Right atrium auricular region (tissue), 2 donors: ENCODE measurements at regions not wholly inside any gene's neighbourhood (a gene's known extent, or its start where the extent isn't known, plus 50 kb on each side); places are given as distances from the start of the nearest gene placed in this dataset.

Source experiments
- DNase-seq: peaks from one replicate; pipeline ENCODE4 v3.0.0-alpha.2; 2019; ENCODE audit warnings: low spot score
- H3K27ac ChIP-seq, 2 donors: fragments of 200-600 bp; sonication (generic); 1 replicate in 1 of 2; 2 replicates in 1 of 2; pipeline ENCODE4 v1.5.1; 2016 to 2019
- H3K27me3 ChIP-seq, 2 donors: fragments of 200-600 bp; sonication (generic); one replicate each; pipeline versions ENCODE4 v1.5.1 to v1.6.0; 2017 to 2019
- H3K36me3 ChIP-seq: fragments of 200-600 bp; sonication (generic); one replicate; pipeline ENCODE4 v1.5.1; 2016
- H3K4me1 ChIP-seq, 2 donors: fragments of 200-600 bp; sonication (generic); one replicate each; pipeline versions ENCODE4 v1.5.1 to v1.6.0; 2017 to 2019
- H3K4me3 ChIP-seq, 2 donors: fragments of 200-600 bp; sonication (generic); 1 replicate in 1 of 2; 2 replicates in 1 of 2; pipeline ENCODE4 v1.5.1; 2017 to 2019; ENCODE audit warnings: mild to moderate bottlenecking in 1 of 2, moderate library complexity in 1 of 2
- H3K9me3 ChIP-seq, 2 donors: fragments of 200-600 bp; sonication (generic); one replicate each; pipeline ENCODE4 v1.5.1; 2019
- TF ChIP-seq, protein P1 (sequence below), 2 donors: fragments of 200-600 bp; sonication (generic); IDR thresholded peaks; one replicate each; pipeline ENCODE4 v1.5.1; 2019; ENCODE audit warnings: antibody characterized with exemption in 2 of 2

- TF ChIP-seq, protein P1, sequence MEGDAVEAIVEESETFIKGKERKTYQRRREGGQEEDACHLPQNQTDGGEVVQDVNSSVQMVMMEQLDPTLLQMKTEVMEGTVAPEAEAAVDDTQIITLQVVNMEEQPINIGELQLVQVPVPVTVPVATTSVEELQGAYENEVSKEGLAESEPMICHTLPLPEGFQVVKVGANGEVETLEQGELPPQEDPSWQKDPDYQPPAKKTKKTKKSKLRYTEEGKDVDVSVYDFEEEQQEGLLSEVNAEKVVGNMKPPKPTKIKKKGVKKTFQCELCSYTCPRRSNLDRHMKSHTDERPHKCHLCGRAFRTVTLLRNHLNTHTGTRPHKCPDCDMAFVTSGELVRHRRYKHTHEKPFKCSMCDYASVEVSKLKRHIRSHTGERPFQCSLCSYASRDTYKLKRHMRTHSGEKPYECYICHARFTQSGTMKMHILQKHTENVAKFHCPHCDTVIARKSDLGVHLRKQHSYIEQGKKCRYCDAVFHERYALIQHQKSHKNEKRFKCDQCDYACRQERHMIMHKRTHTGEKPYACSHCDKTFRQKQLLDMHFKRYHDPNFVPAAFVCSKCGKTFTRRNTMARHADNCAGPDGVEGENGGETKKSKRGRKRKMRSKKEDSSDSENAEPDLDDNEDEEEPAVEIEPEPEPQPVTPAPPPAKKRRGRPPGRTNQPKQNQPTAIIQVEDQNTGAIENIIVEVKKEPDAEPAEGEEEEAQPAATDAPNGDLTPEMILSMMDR (IDR thresholded peaks at IDR 0.05): no peak
- no peaks in the 10 kb centered on the region for H3K27me3 ChIP-seq
- H3K9me3 ChIP-seq: no peaks in the 10 kb centered on the region
- no peaks in the 10 kb centered on the region for H3K36me3 ChIP-seq
- H3K4me1 ChIP-seq: no peaks in the 10 kb centered on the region
- H3K27ac ChIP-seq: no peak overlapping the region
- no peak for DNase-seq
- no peak overlapping the region for H3K4me3 ChIP-seq
These were observed 323.6 kb downstream of the PAX3 start for GRCh38 chr2:221975151-221975550.

- Histone ChIP-seq H3K36me3 (no peaks in the 10 kb centered on the region), H3K9me3 (no peaks in the 10 kb centered on the region), H3K4me3 (no peak overlapping the region), H3K27me3 (no peaks in the 10 kb centered on the region), H3K4me1 (no peaks in the 10 kb centered on the region), H3K27ac (no peak overlapping the region)
- DNase-seq: no peak
- TF ChIP-seq, protein P1 (IDR thresholded peaks at IDR 0.05): no peak
These were observed 324.9 kb downstream of the PAX3 start for GRCh38 chr2:221973902-221974301.

DNA sequence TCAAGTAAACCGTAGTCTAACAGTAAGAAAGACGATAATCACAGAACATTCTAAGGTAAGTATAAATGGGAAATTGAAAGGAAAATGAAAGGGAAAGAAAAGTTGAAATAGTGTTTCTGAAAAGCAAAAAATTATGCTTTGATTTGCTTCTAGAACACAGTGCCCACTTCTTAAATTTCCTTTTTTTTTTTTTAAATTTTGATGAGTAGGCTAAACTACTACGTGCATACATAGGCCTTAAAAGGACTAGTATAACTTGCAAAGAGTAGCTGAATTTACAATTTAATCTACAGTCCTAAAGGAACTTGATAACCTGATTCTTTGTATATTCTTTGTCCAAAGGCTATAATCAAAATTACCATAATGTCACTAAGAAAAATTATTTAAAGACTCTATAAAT is 325.3 kb downstream of the PAX3 start:
- H3K27ac ChIP-seq: no peak overlapping the region
- no peaks in the 10 kb centered on the region for H3K27me3 ChIP-seq
- H3K36me3 ChIP-seq: no peaks in the 10 kb centered on the region
- DNase-seq: no peak
- TF ChIP-seq, protein P1 (IDR thresholded peaks at IDR 0.05): no peak
- no peaks in the 10 kb centered on the region for H3K4me1 ChIP-seq
- H3K9me3 ChIP-seq: no peaks in the 10 kb centered on the region
- no peak overlapping the region for H3K4me3 ChIP-seq

GRCh38 chr2:221972813-221973478 is 325.9 kb downstream of the PAX3 start:
- Histone ChIP-seq H3K27me3 (no peaks in the 10 kb centered on the region), H3K9me3 (no peaks in the 10 kb centered on the region), H3K4me3 (no peak overlapping the region), H3K27ac (no peak overlapping the region), H3K4me1 (no peaks in the 10 kb centered on the region), H3K36me3 (no peaks in the 10 kb centered on the region)
- no peak for DNase-seq
- TF ChIP-seq, protein P1 (IDR thresholded peaks at IDR 0.05): no peak

DNA sequence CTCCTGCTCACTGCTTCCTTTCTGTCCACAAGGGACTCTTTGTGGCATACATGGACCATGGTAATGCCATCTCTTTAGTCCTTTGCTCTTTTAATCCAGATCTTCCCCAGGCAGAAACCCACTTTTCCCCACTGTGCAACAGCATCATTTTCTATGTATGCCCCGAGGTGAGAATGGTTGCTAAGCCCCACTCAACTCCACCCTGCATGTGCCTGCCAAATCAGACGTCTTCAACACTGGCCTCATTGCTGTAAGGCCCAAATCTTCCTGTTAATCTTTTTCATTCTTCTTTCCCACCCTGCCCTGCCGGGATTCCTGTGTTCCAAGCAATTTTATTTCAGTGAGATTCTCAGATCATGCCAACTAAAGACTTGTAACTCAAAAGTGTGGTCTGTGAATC is 328.4 kb downstream of the PAX3 start:
- no peak for DNase-seq
- H3K27ac ChIP-seq: no peak overlapping the region
- no peaks in the 10 kb centered on the region for H3K4me1 ChIP-seq
- H3K36me3 ChIP-seq: no peaks in the 10 kb centered on the region
- no peak overlapping the region for H3K4me3 ChIP-seq
- no peaks in the 10 kb centered on the region for H3K9me3 ChIP-seq
- TF ChIP-seq, protein P1 (IDR thresholded peaks at IDR 0.05): no peak
- no peaks in the 10 kb centered on the region for H3K27me3 ChIP-seq

DNA sequence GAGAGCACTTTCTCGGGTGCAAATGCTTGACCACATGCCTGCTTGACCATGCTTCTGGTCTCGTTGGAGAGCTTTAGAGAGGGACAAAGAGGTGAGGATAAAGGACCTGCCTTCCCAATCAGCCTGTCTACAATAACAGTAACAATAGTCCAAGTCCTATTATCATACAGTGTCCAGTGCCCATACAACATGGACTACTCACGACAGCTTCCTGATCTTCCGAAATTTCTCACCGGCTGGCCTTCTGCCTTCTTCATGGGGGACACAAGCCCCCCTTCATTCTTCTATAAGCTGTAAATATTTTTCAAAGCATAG is 329.0 kb downstream of the PAX3 start:
- H3K27ac ChIP-seq: no peak overlapping the region
- TF ChIP-seq, protein P1 (IDR thresholded peaks at IDR 0.05): no peak
- H3K4me3 ChIP-seq: no peak overlapping the region
- no peaks in the 10 kb centered on the region for H3K36me3 ChIP-seq
- no peaks in the 10 kb centered on the region for H3K27me3 ChIP-seq
- H3K9me3 ChIP-seq: no peaks in the 10 kb centered on the region
- no peaks in the 10 kb centered on the region for H3K4me1 ChIP-seq
- no peak for DNase-seq
